Osteocyte (in vitro differentiated cells): ENCODE measurements at regions not wholly inside any gene's neighbourhood (a gene's known extent, or its start where the extent isn't known, plus 50 kb on each side); places are given as distances from the start of the nearest gene placed in this dataset.

Source experiments
- DNase-seq: peaks from one replicate; pipeline ENCODE4 v3.0.0; 2021; ENCODE audit warnings: mixed read lengths; ENCODE audit not compliant: unreplicated experiment; ENCODE audit errors: extremely low spot score
- H3K27ac Mint-ChIP-seq: one replicate; pipeline ENCODE4 v1.8.0; 2021; ENCODE audit warnings: mild to moderate bottlenecking, mixed read lengths; ENCODE audit not compliant: unreplicated experiment
- H3K27me3 Mint-ChIP-seq: one replicate; pipeline ENCODE4 v1.8.0; 2021; ENCODE audit warnings: mixed read lengths; ENCODE audit not compliant: unreplicated experiment
- H3K36me3 Mint-ChIP-seq: one replicate; pipeline ENCODE4 v1.8.0; 2021; ENCODE audit warnings: mixed read lengths; ENCODE audit not compliant: unreplicated experiment
- H3K4me1 Mint-ChIP-seq: one replicate; pipeline ENCODE4 v1.8.0; 2021; ENCODE audit warnings: mixed read lengths; ENCODE audit not compliant: unreplicated experiment
- H3K4me3 Mint-ChIP-seq: one replicate; pipeline ENCODE4 v1.8.0; 2021; ENCODE audit warnings: mild to moderate bottlenecking, moderate library complexity, mixed read lengths; ENCODE audit not compliant: unreplicated experiment
- H3K9me3 Mint-ChIP-seq: one replicate; pipeline ENCODE4 v1.8.0; 2021; ENCODE audit warnings: mixed read lengths; ENCODE audit not compliant: unreplicated experiment
- TF ChIP-seq, protein P1 (sequence below): fragments of 200-600 bp; sonication (generic); IDR thresholded peaks from 2 replicates; pipeline ENCODE4 v1.5.0; 2021; ENCODE audit warnings: antibody characterized with exemption, mild to moderate bottlenecking, moderate library complexity

- TF ChIP-seq, protein P1, sequence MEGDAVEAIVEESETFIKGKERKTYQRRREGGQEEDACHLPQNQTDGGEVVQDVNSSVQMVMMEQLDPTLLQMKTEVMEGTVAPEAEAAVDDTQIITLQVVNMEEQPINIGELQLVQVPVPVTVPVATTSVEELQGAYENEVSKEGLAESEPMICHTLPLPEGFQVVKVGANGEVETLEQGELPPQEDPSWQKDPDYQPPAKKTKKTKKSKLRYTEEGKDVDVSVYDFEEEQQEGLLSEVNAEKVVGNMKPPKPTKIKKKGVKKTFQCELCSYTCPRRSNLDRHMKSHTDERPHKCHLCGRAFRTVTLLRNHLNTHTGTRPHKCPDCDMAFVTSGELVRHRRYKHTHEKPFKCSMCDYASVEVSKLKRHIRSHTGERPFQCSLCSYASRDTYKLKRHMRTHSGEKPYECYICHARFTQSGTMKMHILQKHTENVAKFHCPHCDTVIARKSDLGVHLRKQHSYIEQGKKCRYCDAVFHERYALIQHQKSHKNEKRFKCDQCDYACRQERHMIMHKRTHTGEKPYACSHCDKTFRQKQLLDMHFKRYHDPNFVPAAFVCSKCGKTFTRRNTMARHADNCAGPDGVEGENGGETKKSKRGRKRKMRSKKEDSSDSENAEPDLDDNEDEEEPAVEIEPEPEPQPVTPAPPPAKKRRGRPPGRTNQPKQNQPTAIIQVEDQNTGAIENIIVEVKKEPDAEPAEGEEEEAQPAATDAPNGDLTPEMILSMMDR, result no peak
- Mint-ChIP-seq H3K27ac (no peak overlapping the region), H3K27me3 (no peaks in the 10 kb centered on the region), H3K36me3 (peaks cover 3% of the 10 kb centered on the region), H3K4me3 (no peak overlapping the region), H3K4me1 (no peaks in the 10 kb centered on the region), H3K9me3 (peaks cover 10% of the 10 kb centered on the region)
- DNase-seq, result no peak
Measured at GRCh38 chr12:18907127-18907526, 169.2 kb downstream of the CAPZA3 start.

DNA sequence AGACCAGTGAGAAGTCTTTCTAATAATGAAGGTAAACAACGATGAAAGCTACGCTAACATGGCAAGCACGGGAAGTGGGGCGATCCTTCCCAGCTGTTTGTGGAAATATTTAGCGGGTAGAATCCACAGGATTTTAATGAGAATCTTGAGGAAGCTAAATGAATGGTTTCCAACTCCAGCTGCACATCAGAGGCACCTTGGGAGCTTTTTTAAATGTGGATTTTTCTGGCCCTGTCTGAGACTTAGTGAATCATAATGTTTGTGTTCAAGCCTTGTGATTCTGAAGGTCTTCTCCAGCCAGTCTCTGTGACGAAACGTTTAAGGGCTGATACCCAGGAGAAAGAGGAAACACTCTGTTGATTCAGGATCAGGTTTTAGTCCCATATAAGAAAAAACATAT is 169.8 kb downstream of the CAPZA3 start:
- Mint-ChIP-seq H3K36me3 (peaks cover 3% of the 10 kb centered on the region), H3K4me3 (no peak overlapping the region), H3K27ac (no peak overlapping the region), H3K4me1 (no peaks in the 10 kb centered on the region), H3K9me3 (peaks cover 14% of the 10 kb centered on the region), H3K27me3 (no peaks in the 10 kb centered on the region)
- TF ChIP-seq, protein P1, result no peak
- DNase-seq, result no peak

DNA sequence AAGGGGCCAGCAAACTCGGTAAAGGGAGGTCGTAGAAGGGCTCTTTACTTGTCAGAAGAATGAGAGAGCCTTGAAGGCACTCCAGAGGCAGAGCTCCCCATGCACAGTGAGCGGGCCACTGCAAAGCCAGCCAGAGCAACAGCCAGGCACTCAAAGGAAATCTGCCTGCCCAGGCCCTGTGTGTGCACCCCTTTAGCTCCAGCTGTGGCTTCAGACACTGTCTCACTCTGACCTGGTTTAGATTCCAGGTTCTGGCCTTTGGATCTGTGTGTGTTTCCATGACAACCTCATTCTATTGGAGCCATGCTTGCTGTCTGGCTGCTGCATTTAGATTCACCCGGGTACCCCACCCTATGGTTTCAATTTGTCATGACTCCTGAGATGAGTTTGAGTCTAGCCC is 170.3 kb downstream of the CAPZA3 start:
- no peak for DNase-seq
- no peak overlapping the region for H3K4me3 Mint-ChIP-seq
- H3K36me3 Mint-ChIP-seq, result peaks cover 3% of the 10 kb centered on the region
- no peak overlapping the region for H3K27ac Mint-ChIP-seq
- H3K27me3 Mint-ChIP-seq, result no peaks in the 10 kb centered on the region
- no peaks in the 10 kb centered on the region for H3K4me1 Mint-ChIP-seq
- H3K9me3 Mint-ChIP-seq, result peaks cover 14% of the 10 kb centered on the region
- TF ChIP-seq, protein P1, result no peak

GRCh38 chr12:18919871-18920511 is 182.1 kb downstream of the CAPZA3 start:
- no peaks in the 10 kb centered on the region for H3K9me3 Mint-ChIP-seq
- no peak overlapping the region for H3K4me3 Mint-ChIP-seq
- no peak for DNase-seq
- H3K27me3 Mint-ChIP-seq, result peaks cover 30% of the 10 kb centered on the region
- TF ChIP-seq, protein P1, result no peak
- H3K4me1 Mint-ChIP-seq, result no peaks in the 10 kb centered on the region
- H3K36me3 Mint-ChIP-seq, result no peaks in the 10 kb centered on the region
- no peak overlapping the region for H3K27ac Mint-ChIP-seq

DNA sequence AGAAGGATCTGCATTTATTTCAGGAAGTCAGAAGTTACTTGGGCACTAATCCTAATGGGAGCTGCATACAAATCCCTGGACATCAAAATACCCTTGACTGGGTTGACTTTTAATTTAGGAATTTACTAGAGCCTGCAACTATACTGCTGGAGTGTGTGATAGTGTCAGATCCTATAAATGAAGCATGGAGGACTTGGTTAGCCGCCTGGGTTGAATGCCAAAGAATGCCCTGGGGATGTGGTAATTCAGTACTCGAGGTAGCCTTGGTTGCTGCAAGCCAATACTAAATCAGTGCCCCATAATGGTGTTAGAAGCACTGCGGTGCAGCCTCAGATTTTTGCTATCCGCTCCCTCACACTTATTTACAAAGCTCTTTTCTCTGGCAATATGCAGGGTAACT is 184.9 kb downstream of the CAPZA3 start:
- Mint-ChIP-seq H3K4me3 (no peak overlapping the region), H3K9me3 (no peaks in the 10 kb centered on the region)

More for the DNA sequence above, 184.9 kb downstream of the CAPZA3 start:
- no peak for DNase-seq
- Mint-ChIP-seq H3K27ac (no peak overlapping the region), H3K4me1 (no peaks in the 10 kb centered on the region), H3K27me3 (peaks cover 30% of the 10 kb centered on the region), H3K36me3 (no peaks in the 10 kb centered on the region)
- TF ChIP-seq, protein P1, result no peak
